PC-3 (cell line): ENCODE measurements at regions not wholly inside any gene's neighbourhood (a gene's known extent, or its start where the extent isn't known, plus 50 kb on each side); places are given as distances from the start of the nearest gene placed in this dataset.
"Not testable (repeated sequence)": the region's sequence is repeated elsewhere in the genome, so short reads cannot be mapped to it uniquely, and the experiment has no call there.

ENCODE experiments used
- ATAC-seq: fragments of 200-7000 bp; cut with Tn5 transposase; 2 replicates; pipeline ENCODE4 v1.9.1; 2020; ENCODE audit warnings: mild to moderate bottlenecking, moderate library complexity
- BruUV-seq: library from RNA; stranded (reverse); fragments of 400-500 nt; replicated peaks from 2 replicates; lab custom pipeline; 2021; lab: Mats Ljungman, UMichigan
- CTCF ChIA-PET: fragments of 300-600 bp; sonication (Branson Sonifier 250); formaldehyde crosslinking; loops from one replicate; lab custom pipeline; 2022; ENCODE audit warnings: antibody characterized with exemption; lab: Charles Lee
- POLR2A ChIA-PET: fragments of 300-600 bp; sonication (Branson Sonifier 250); formaldehyde crosslinking; loops from one replicate; lab custom pipeline; 2022; ENCODE audit warnings: antibody characterized with exemption; ENCODE audit not compliant: unreplicated experiment; lab: Charles Lee
- DNase-seq: peaks from one replicate; pipeline ENCODE4 v3.0.0-alpha.2; 2015
- H2AFZ ChIP-seq: fragments of 300-600 bp; sonication (generic); 2 replicates; pipeline ENCODE4 v1.6.0; 2016; ENCODE audit warnings: antibody characterized with exemption, low read length
- H3F3A ChIP-seq: fragments of 300-600 bp; sonication (generic); one replicate; pipeline ENCODE4 v1.6.0; 2017; ENCODE audit warnings: antibody characterized with exemption, low read length, control low read depth, mild to moderate bottlenecking; ENCODE audit not compliant: unreplicated experiment
- H3K27ac ChIP-seq: fragments of 300-600 bp; sonication (generic); 2 replicates; pipeline ENCODE4 v1.5.1; 2016; ENCODE audit warnings: mild to moderate bottlenecking, low read length
- H3K27me3 ChIP-seq: fragments of 300-600 bp; sonication (generic); 2 replicates; pipeline ENCODE4 v1.6.1; 2016; ENCODE audit warnings: low read length, mixed read lengths
- H3K36me3 ChIP-seq: fragments of 300-600 bp; sonication (generic); 2 replicates; pipeline ENCODE4 v1.6.1; 2016; ENCODE audit warnings: low read depth, mixed run types, low read length, mixed read lengths
- H3K4me1 ChIP-seq: fragments of 300-600 bp; sonication (generic); 2 replicates; pipeline ENCODE4 v1.5.1; 2016; ENCODE audit warnings: low read length; ENCODE audit not compliant: insufficient read depth
- H3K4me2 ChIP-seq: fragments of 300-600 bp; sonication (generic); 2 replicates; pipeline ENCODE4 v1.6.0; 2016; ENCODE audit warnings: low read length
- H3K4me3 ChIP-seq: fragments of 300-600 bp; sonication (generic); 2 replicates; pipeline ENCODE4 v1.5.1; 2016; ENCODE audit warnings: mild to moderate bottlenecking, low read length, mixed read lengths
- H3K79me2 ChIP-seq: fragments of 300-600 bp; sonication (generic); 2 replicates; pipeline ENCODE4 v1.6.1; 2017; ENCODE audit warnings: low read length, mixed read lengths
- H3K9ac ChIP-seq: fragments of 300-600 bp; sonication (generic); 2 replicates; pipeline ENCODE4 v1.6.0; 2016; ENCODE audit warnings: mild to moderate bottlenecking, low read length
- H3K9me2 ChIP-seq: fragments of 300-600 bp; sonication (generic); replicated peaks from 2 replicates; pipeline ENCODE4 v1.6.1; 2016; ENCODE audit warnings: mixed run types, low read length, mixed read lengths
- H3K9me3 ChIP-seq: fragments of 300-600 bp; sonication (generic); 2 replicates; pipeline ENCODE4 v1.6.1; 2016; ENCODE audit warnings: low read length, mixed read lengths
- H4K20me1 ChIP-seq: fragments of 300-600 bp; sonication (generic); 2 replicates; pipeline ENCODE4 v1.6.1; 2016; ENCODE audit warnings: low read length, mixed read lengths
- CTCF ChIP-seq: fragments of 300-600 bp; sonication (generic); conservative IDR thresholded peaks from 2 replicates; pipeline ENCODE4 v1.5.1; 2017; ENCODE audit warnings: antibody characterized with exemption, low read depth, mild to moderate bottlenecking, low read length
- EZH2 ChIP-seq: fragments of 300-600 bp; sonication (generic); IDR thresholded peaks from one replicate; pipeline ENCODE4 v1.6.1; 2017; ENCODE audit warnings: antibody characterized with exemption, mild to moderate bottlenecking, low read length; ENCODE audit not compliant: unreplicated experiment
- EZH2phosphoT487 ChIP-seq: fragments of 300-600 bp; sonication (generic); IDR thresholded peaks from 2 replicates; pipeline ENCODE4 v1.6.1; 2018; ENCODE audit warnings: mild to moderate bottlenecking, antibody characterized with exemption, low read length, borderline replicate concordance
- intact Hi-C: fragments of 100-400 bp; cut with micrococcal nuclease; formaldehyde crosslinking; loops from 2 replicates; pipeline ENCODE4 v1.9.0; 2023

DNA sequence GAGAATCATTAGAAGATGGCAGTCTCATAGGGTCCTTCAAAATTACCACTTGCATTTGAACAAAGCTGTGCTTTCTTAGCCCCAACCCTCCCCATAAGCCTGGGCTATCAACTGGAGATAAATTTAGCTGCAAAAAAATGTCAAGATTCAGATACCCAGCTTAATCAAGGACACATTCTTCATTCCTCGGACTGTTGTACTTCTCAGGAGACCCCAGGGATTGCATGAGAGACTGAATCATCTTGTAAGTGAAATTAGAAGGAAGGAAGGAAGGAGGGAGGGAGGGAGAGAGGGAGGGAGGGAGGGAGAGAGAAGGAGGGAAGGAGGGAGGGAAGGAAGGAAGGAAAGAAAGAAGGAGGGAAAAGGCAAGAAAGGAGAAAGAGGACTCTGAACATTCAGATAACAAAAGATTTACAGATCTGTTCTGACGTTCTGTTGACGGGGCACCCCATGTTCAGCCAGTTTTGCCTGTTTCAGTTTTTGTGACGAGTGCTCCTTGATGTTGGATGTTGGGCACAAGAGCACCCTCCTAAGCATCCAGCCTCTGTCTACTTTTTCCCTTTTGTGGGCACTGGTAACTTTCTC, 498.7 kb downstream of the PREX1 start:
- DNase-seq (no peak), ATAC-seq (no peak)
- TF ChIP-seq EZH2 (no peak), EZH2phosphoT487 (no peak), CTCF (no peak)
- Histone ChIP-seq H3K36me3 (no peaks in the 10 kb centered on the region), H3K4me2 (no peak overlapping the region), H2AFZ (no peak overlapping the region), H3K9me2 (no peaks in the 10 kb centered on the region), H3F3A (peaks cover 9% of the 10 kb centered on the region), H3K27ac (no peak overlapping the region), H3K4me3 (no peak overlapping the region), H3K27me3 (no peaks in the 10 kb centered on the region), H3K9me3 (no peaks in the 10 kb centered on the region), H3K4me1 (peaks cover 39% of the 10 kb centered on the region), H3K9ac (no peak overlapping the region), H3K79me2 (no peaks in the 10 kb centered on the region), H4K20me1 (no peaks in the 10 kb centered on the region)
- CTCF ChIA-PET = no interaction called here
- intact Hi-C loops = no loop called here
- no TSS peak for BruUV-seq
- POLR2A ChIA-PET = no interaction called here

DNA sequence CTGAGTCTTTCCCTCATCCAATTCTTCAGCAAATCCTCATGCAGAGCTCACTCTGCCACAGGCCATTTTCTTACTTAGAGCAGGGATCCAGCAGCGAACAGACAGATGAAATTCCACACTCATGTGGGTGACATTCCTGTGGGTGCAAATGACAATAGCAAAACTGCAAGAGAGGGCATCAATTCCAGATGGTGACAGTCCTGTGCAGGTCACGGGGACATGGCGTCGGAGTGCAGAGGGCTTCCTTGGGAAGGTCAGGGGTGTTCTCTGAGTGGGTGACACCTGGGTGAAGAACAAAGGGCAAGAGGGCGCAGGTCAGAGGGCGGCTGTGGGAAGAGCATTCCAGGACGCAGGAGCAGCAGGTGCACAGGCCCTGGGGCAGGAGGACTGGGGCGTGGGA, 500.0 kb downstream of the PREX1 start:
- H3K27ac ChIP-seq, DNase-seq, H3K79me2 ChIP-seq, H3K4me3 ChIP-seq, H3K4me2 ChIP-seq, POLR2A ChIA-PET, H4K20me1 ChIP-seq, H3K27me3 ChIP-seq, H3K36me3 ChIP-seq, BruUV-seq, ATAC-seq, H3F3A ChIP-seq, H3K9ac ChIP-seq, H3K9me3 ChIP-seq, intact Hi-C loops, CTCF ChIA-PET, H2AFZ ChIP-seq, H3K9me2 ChIP-seq: not testable (repeated sequence)
- peaks cover 29% of the 10 kb centered on the region for H3K4me1 ChIP-seq

DNA sequence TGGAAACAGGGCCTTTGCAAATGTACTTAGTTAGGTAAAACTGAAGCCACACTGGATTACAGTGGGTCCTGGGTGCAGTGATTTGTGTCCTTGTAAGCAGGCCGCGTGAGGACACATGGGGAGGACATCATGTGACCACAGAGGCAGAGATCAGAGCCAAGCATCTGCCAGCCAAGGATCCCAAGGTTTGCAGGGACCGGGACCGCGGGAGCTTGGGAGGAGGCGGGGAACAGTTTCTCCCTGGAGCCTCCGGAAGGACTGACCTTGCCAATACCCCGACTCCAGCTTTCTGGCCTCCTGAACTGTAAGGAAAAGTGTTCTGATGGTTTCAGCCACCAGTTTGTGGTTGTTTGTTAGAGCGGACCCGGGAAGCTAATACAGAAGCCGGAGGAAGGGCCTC, 500.9 kb downstream of the PREX1 start:
- no peak overlapping the region for H2AFZ ChIP-seq
- no peaks in the 10 kb centered on the region for H3K79me2 ChIP-seq
- H3K9ac ChIP-seq = no peak overlapping the region
- no peak for TF ChIP-seq EZH2phosphoT487
- no peak for TF ChIP-seq EZH2
- TF ChIP-seq CTCF = no peak
- H3K9me2 ChIP-seq = no peaks in the 10 kb centered on the region
- ATAC-seq (no peak), DNase-seq (no peak)
- H3K4me2 ChIP-seq = no peak overlapping the region
- H3K4me3 ChIP-seq = no peak overlapping the region
- no peaks in the 10 kb centered on the region for H4K20me1 ChIP-seq
- no TSS peak for BruUV-seq
- POLR2A ChIA-PET = no interaction called here
- no peaks in the 10 kb centered on the region for H3K9me3 ChIP-seq
- peaks cover under 1% of the 10 kb centered on the region for H3F3A ChIP-seq
- peaks cover 20% of the 10 kb centered on the region for H3K4me1 ChIP-seq
- no peaks in the 10 kb centered on the region for H3K36me3 ChIP-seq
- H3K27me3 ChIP-seq = no peaks in the 10 kb centered on the region
- CTCF ChIA-PET = no interaction called here
- intact Hi-C loops = no loop called here
- no peak overlapping the region for H3K27ac ChIP-seq
